HG02678 (cell line): ENCODE measurements at regions not wholly inside any gene's neighbourhood (a gene's known extent, or its start where the extent isn't known, plus 50 kb on each side); places are given as distances from the start of the nearest gene placed in this dataset.
"Not testable (repeated sequence)": the region's sequence is repeated elsewhere in the genome, so short reads cannot be mapped to it uniquely, and the experiment has no call there.

Experiments used
- ATAC-seq: cut with Tn5 transposase; IDR thresholded peaks from one replicate; pipeline ENCODE4 v1.9.1; 2021; ENCODE audit warnings: mild to moderate bottlenecking, moderate library complexity; ENCODE audit not compliant: unreplicated experiment

- ATAC-seq: no peak
Observed at GRCh38 chr1:29783508-29784275, 547.4 kb downstream of the PTPRU start.

- ATAC-seq: no peak
Observed at GRCh38 chr1:29782846-29783507, 546.7 kb downstream of the PTPRU start.

GRCh38 chr1:29779146-29779545 lies 542.8 kb downstream of the PTPRU start:
- ATAC-seq: no peak

GRCh38 chr1:29777522-29777921 lies 541.2 kb downstream of the PTPRU start:
- no peak for ATAC-seq

GRCh38 chr1:29774355-29774754 lies 538.0 kb downstream of the PTPRU start:
- no peak for ATAC-seq

GRCh38 chr1:29772584-29773100 lies 536.3 kb downstream of the PTPRU start:
- ATAC-seq: no peak

GRCh38 chr1:29767769-29768425 lies 531.6 kb downstream of the PTPRU start:
- ATAC-seq: no peak

GRCh38 chr1:29767088-29767685 lies 530.9 kb downstream of the PTPRU start:
- no peak for ATAC-seq

- ATAC-seq: no peak
Observed at GRCh38 chr1:29762635-29763034, 526.3 kb downstream of the PTPRU start.

GRCh38 chr1:29761159-29761928 lies 525.0 kb downstream of the PTPRU start:
- no peak for ATAC-seq

GRCh38 chr1:29760067-29760564 lies 523.8 kb downstream of the PTPRU start:
- ATAC-seq: no peak

- ATAC-seq: no peak
Observed at GRCh38 chr1:29758781-29759499, 522.6 kb downstream of the PTPRU start.

GRCh38 chr1:29757866-29758780 lies 521.8 kb downstream of the PTPRU start:
- no peak for ATAC-seq

GRCh38 chr1:29756901-29757725 lies 520.8 kb downstream of the PTPRU start:
- ATAC-seq: no peak

- no peak for ATAC-seq
Observed at GRCh38 chr1:29756498-29756897, 520.2 kb downstream of the PTPRU start.

GRCh38 chr1:29756085-29756484 lies 519.8 kb downstream of the PTPRU start:
- ATAC-seq: no peak

- not testable (repeated sequence) for ATAC-seq
Observed at GRCh38 chr1:29755412-29756015, 519.2 kb downstream of the PTPRU start.
